Stimulated activated CD8-positive, alpha-beta memory T cell treated with anti-CD3 and anti-CD28 coated beads, Interleukin-12 subunit alpha, Interleukin-12 subunit beta, amount 100 ng/mL, for 24 hours (primary cell): ENCODE measurements at regions not wholly inside any gene's neighbourhood (a gene's known extent, or its start where the extent isn't known, plus 50 kb on each side); places are given as distances from the start of the nearest gene placed in this dataset.
"Not testable (repeated sequence)": the region's sequence is repeated elsewhere in the genome, so short reads cannot be mapped to it uniquely, and the experiment has no call there.

Experiments
- DNase-seq: peaks from one replicate; pipeline ENCODE4 v3.0.0-alpha.2; 2020; ENCODE audit errors: extremely low read depth

- DNase-seq: no peak
Measured at GRCh38 chr10:81108516-81109199, 571.0 kb downstream of the SH2D4B start.

GRCh38 chr10:81109200-81109752 is 571.6 kb downstream of the SH2D4B start:
- DNase-seq: no peak

- DNase-seq: no peak
Measured at GRCh38 chr10:81116201-81116600, 578.5 kb downstream of the SH2D4B start.

GRCh38 chr10:81116990-81117389 is 579.3 kb downstream of the SH2D4B start:
- DNase-seq: no peak

- DNase-seq: no peak
Measured at GRCh38 chr10:81127931-81128330, 590.2 kb downstream of the SH2D4B start.

GRCh38 chr10:81130014-81130413 is 592.3 kb downstream of the SH2D4B start:
- DNase-seq: no peak

GRCh38 chr10:81135851-81136250 is 598.1 kb downstream of the SH2D4B start:
- no peak for DNase-seq

GRCh38 chr10:81136261-81136660 is 598.6 kb downstream of the SH2D4B start:
- no peak for DNase-seq

- DNase-seq: no peak
Measured at GRCh38 chr10:81145975-81146374, 608.3 kb downstream of the SH2D4B start.

- no peak for DNase-seq
Measured at GRCh38 chr10:81146436-81146835, 608.7 kb downstream of the SH2D4B start.

GRCh38 chr10:81152656-81153055 is 615.0 kb downstream of the SH2D4B start:
- no peak for DNase-seq

- DNase-seq: no peak
Measured at GRCh38 chr10:81157681-81158080, 620.0 kb downstream of the SH2D4B start.

GRCh38 chr10:81177651-81178244 is 640.0 kb downstream of the SH2D4B start:
- no peak for DNase-seq

- DNase-seq: no peak
Measured at GRCh38 chr10:81179324-81179723, 641.6 kb downstream of the SH2D4B start.

- no peak for DNase-seq
Measured at GRCh38 chr10:81179805-81180452, 642.2 kb downstream of the SH2D4B start.

- no peak for DNase-seq
Measured at GRCh38 chr10:81182296-81182695, 644.6 kb downstream of the SH2D4B start.

GRCh38 chr10:81192221-81192788 is 654.6 kb downstream of the SH2D4B start:
- DNase-seq: no peak

- DNase-seq: no peak
Measured at GRCh38 chr10:81200801-81201200, 663.1 kb downstream of the SH2D4B start.

GRCh38 chr10:81207359-81207758 is 667.6 kb upstream of the NRG3 start:
- DNase-seq: not testable (repeated sequence)

- no peak for DNase-seq
Measured at GRCh38 chr10:81213370-81213769, 661.6 kb upstream of the NRG3 start.

- DNase-seq: no peak
Measured at GRCh38 chr10:81215498-81215897, 659.5 kb upstream of the NRG3 start.

- DNase-seq: no peak
Measured at GRCh38 chr10:81216949-81217348, 658.0 kb upstream of the NRG3 start.

GRCh38 chr10:81218307-81218706 is 656.7 kb upstream of the NRG3 start:
- no peak for DNase-seq
